ENCODE measurements at regions not wholly inside any gene's neighbourhood (a gene's known extent, or its start where the extent isn't known, plus 50 kb on each side); places are given as distances from the start of the nearest gene placed in this dataset.

- H3K4me3 ChIP-seq (ENCODE audit: low read depth in 2 of 2, low read length in 1 of 2), result no peak overlapping the region
- no peaks in the 10 kb centered on the region for H4K20me1 ChIP-seq (ENCODE audit: insufficient read depth)
- no peaks in the 10 kb centered on the region for H3K79me2 ChIP-seq (ENCODE audit: insufficient read depth)
- ChIA-PET CTCF (no interaction called here), POLR2A (no interaction called here)
- no peak overlapping the region for H2AFZ ChIP-seq (ENCODE audit: low read depth)
- 46% methylated on average over 3 of the region's 3 CpGs for WGBS (ENCODE audit: low lambda C conversion rate)
- H3K27me3 ChIP-seq (ENCODE audit: insufficient read depth), result no peaks in the 10 kb centered on the region
- H3K9me3 ChIP-seq, result no peaks in the 10 kb centered on the region
- H3K9ac ChIP-seq, result no peak overlapping the region
- H3K4me2 ChIP-seq, result no peak overlapping the region
- H3F3A ChIP-seq (replicated peaks; ENCODE audit: insufficient read depth), result no peaks in the 10 kb centered on the region
- no peaks in the 10 kb centered on the region for H3K36me3 ChIP-seq (replicated peaks in 1 of 2; ENCODE audit: control insufficient read depth in 1 of 2, insufficient read depth in 2 of 2, low read length in 1 of 2)
- no peak for DNase-seq
- peaks cover 0 to 1% of the 10 kb centered on the region in 2 experiments; a peak in 2 of 4 replicates for H3K4me1 ChIP-seq (ENCODE audit: control insufficient read depth in 1 of 2, insufficient read depth in 2 of 2, low read depth in 1 of 2, low read length in 1 of 2)
- TF ChIP-seq, protein P1, sequence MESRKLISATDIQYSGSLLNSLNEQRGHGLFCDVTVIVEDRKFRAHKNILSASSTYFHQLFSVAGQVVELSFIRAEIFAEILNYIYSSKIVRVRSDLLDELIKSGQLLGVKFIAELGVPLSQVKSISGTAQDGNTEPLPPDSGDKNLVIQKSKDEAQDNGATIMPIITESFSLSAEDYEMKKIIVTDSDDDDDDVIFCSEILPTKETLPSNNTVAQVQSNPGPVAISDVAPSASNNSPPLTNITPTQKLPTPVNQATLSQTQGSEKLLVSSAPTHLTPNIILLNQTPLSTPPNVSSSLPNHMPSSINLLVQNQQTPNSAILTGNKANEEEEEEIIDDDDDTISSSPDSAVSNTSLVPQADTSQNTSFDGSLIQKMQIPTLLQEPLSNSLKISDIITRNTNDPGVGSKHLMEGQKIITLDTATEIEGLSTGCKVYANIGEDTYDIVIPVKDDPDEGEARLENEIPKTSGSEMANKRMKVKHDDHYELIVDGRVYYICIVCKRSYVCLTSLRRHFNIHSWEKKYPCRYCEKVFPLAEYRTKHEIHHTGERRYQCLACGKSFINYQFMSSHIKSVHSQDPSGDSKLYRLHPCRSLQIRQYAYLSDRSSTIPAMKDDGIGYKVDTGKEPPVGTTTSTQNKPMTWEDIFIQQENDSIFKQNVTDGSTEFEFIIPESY (IDR thresholded peaks at IDR 0.05; ENCODE audit: borderline replicate concordance, low read depth), result no peak
- TF ChIP-seq, protein P2, sequence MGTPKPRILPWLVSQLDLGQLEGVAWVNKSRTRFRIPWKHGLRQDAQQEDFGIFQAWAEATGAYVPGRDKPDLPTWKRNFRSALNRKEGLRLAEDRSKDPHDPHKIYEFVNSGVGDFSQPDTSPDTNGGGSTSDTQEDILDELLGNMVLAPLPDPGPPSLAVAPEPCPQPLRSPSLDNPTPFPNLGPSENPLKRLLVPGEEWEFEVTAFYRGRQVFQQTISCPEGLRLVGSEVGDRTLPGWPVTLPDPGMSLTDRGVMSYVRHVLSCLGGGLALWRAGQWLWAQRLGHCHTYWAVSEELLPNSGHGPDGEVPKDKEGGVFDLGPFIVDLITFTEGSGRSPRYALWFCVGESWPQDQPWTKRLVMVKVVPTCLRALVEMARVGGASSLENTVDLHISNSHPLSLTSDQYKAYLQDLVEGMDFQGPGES (IDR thresholded peaks at IDR 0.05; ENCODE audit: low read depth, low read length), result no peak
- TF ChIP-seq ELF1 (IDR thresholded peaks at IDR 0.05) (no peak), POLR2AphosphoS5 (IDR thresholded peaks at IDR 0.05; ENCODE audit: low read depth, low read length) (no peak), TCF12 (IDR thresholded peaks at IDR 0.05) (no peak)
- no peaks in the 10 kb centered on the region for H3K9me2 ChIP-seq
- H3K27ac ChIP-seq (ENCODE audit: low read depth in 2 of 2, low read length in 1 of 2), result no peak overlapping the region
These were observed 63.2 kb upstream of the MNS1 start for GRCh38 chr15:56528136-56528535.

- Histone ChIP-seq H3K9ac (no peak overlapping the region), H3F3A (replicated peaks; ENCODE audit: insufficient read depth) (no peaks in the 10 kb centered on the region), H3K9me3 (no peaks in the 10 kb centered on the region), H3K4me3 (ENCODE audit: low read depth in 2 of 2, low read length in 1 of 2) (no peak overlapping the region), H3K27me3 (ENCODE audit: insufficient read depth) (no peaks in the 10 kb centered on the region), H2AFZ (ENCODE audit: low read depth) (no peak overlapping the region), H3K4me1 (ENCODE audit: control insufficient read depth in 1 of 2, insufficient read depth in 2 of 2, low read depth in 1 of 2, low read length in 1 of 2) (no peaks in the 10 kb centered on the region), H4K20me1 (ENCODE audit: insufficient read depth) (no peaks in the 10 kb centered on the region), H3K36me3 (replicated peaks in 1 of 2; ENCODE audit: control insufficient read depth in 1 of 2, insufficient read depth in 2 of 2, low read length in 1 of 2) (no peaks in the 10 kb centered on the region), H3K79me2 (ENCODE audit: insufficient read depth) (no peaks in the 10 kb centered on the region), H3K9me2 (no peaks in the 10 kb centered on the region), H3K27ac (ENCODE audit: low read depth in 2 of 2, low read length in 1 of 2) (no peak overlapping the region), H3K4me2 (no peak overlapping the region)
- TF ChIP-seq FOSL2 (IDR thresholded peaks at IDR 0.05; ENCODE audit: borderline replicate concordance, low read depth), result no peak
- TF ChIP-seq NRF1 (IDR thresholded peaks at IDR 0.05; ENCODE audit: low read depth, low read length), result no peak
- TF ChIP-seq CTCF (IDR thresholded peaks at IDR 0.05), result no peak
- TF ChIP-seq NFIC (IDR thresholded peaks at IDR 0.05; ENCODE audit: borderline replicate concordance), result no peak
- TF ChIP-seq RFX5 (IDR thresholded peaks at IDR 0.05; ENCODE audit: low read length), result no peak
- TF ChIP-seq POLR2AphosphoS5 (IDR thresholded peaks at IDR 0.05; ENCODE audit: low read depth, low read length), result no peak
- no peak for TF ChIP-seq EZH2phosphoT487 (IDR thresholded peaks at IDR 0.05; ENCODE audit: borderline replicate concordance, low read depth)
- no peak for TF ChIP-seq GATA2 (CRISPR knock-in tag; IDR thresholded peaks at IDR 0.05)
- no peak for TF ChIP-seq TAF1 (IDR thresholded peaks at IDR 0.05; ENCODE audit: borderline replicate concordance, low read depth, low read length)
- no peak for TF ChIP-seq TCF12 (IDR thresholded peaks at IDR 0.05)
- no peak for TF ChIP-seq SMC3 (IDR thresholded peaks at IDR 0.05; ENCODE audit: low read depth, low read length)
- ChIA-PET CTCF (no interaction called here), POLR2A (no interaction called here)
- no peak for DNase-seq
These were observed 60.0 kb upstream of the MNS1 start for GRCh38 chr15:56524915-56525314.
